Activated naive CD4-positive, alpha-beta T cell treated with anti-CD3 and anti-CD28 coated beads for 36 hours (primary cell): ENCODE measurements at regions not wholly inside any gene's neighbourhood (a gene's known extent, or its start where the extent isn't known, plus 50 kb on each side); places are given as distances from the start of the nearest gene placed in this dataset.
"Not testable (repeated sequence)": the region's sequence is repeated elsewhere in the genome, so short reads cannot be mapped to it uniquely, and the experiment has no call there.

Source experiments
- CTCF ChIA-PET: fragments of 350-600 bp; sonication (Branson Sonifier 250); formaldehyde crosslinking; loops from one replicate; lab custom pipeline; 2021; ENCODE audit warnings: antibody characterized with exemption; lab: Charles Lee
- DNase-seq: peaks from one replicate; pipeline ENCODE4 v3.0.0-alpha.2; 2020
- H3K27ac Mint-ChIP-seq: one replicate; pipeline ENCODE4 v1.8.0; 2021; ENCODE audit warnings: mild to moderate bottlenecking, mixed read lengths
- H3K27me3 Mint-ChIP-seq: one replicate; pipeline ENCODE4 v1.8.0; 2021; ENCODE audit warnings: low read depth, mixed read lengths
- H3K36me3 Mint-ChIP-seq: one replicate; pipeline ENCODE4 v1.8.0; 2021; ENCODE audit warnings: low read depth, mixed read lengths
- H3K4me1 Mint-ChIP-seq: one replicate; pipeline ENCODE4 v1.8.0; 2021; ENCODE audit warnings: low read depth, mixed read lengths
- H3K4me3 Mint-ChIP-seq: one replicate; pipeline ENCODE4 v1.8.0; 2021; ENCODE audit warnings: mild to moderate bottlenecking, moderate library complexity, mixed read lengths
- H3K9me3 Mint-ChIP-seq: one replicate; pipeline ENCODE4 v1.8.0; 2021; ENCODE audit warnings: mixed read lengths
- intact Hi-C: fragments of 100-400 bp; cut with micrococcal nuclease; formaldehyde crosslinking; loops from one replicate; pipeline ENCODE4 v1.15.1; 2023

- Mint-ChIP-seq H3K4me3 (no peak overlapping the region), H3K27me3 (no peaks in the 10 kb centered on the region), H3K27ac (no peak overlapping the region), H3K9me3 (peaks cover 1% of the 10 kb centered on the region), H3K4me1 (no peaks in the 10 kb centered on the region), H3K36me3 (no peaks in the 10 kb centered on the region)
- DNase-seq: no peak
- CTCF ChIA-PET: no interaction called here
- intact Hi-C loops: no loop called here
Measured at GRCh38 chr4:116108606-116109005, 976.8 kb downstream of the TRAM1L1 start.

GRCh38 chr4:116101321-116101720, 984.1 kb downstream of the TRAM1L1 start:
- Mint-ChIP-seq H3K4me3 (no peak overlapping the region), H3K36me3 (peaks cover 1% of the 10 kb centered on the region), H3K27me3 (no peaks in the 10 kb centered on the region), H3K27ac (no peak overlapping the region), H3K9me3 (peaks cover 10% of the 10 kb centered on the region), H3K4me1 (no peaks in the 10 kb centered on the region)
- DNase-seq: no peak
- CTCF ChIA-PET: no interaction called here
- intact Hi-C loops: no loop called here

- Mint-ChIP-seq H3K36me3 (peaks cover 1% of the 10 kb centered on the region), H3K4me3 (no peak overlapping the region), H3K27ac (no peak overlapping the region), H3K27me3 (no peaks in the 10 kb centered on the region), H3K4me1 (no peaks in the 10 kb centered on the region), H3K9me3 (peaks cover 10% of the 10 kb centered on the region)
- DNase-seq: no peak
- intact Hi-C loops: no loop called here
- CTCF ChIA-PET: no interaction called here
Measured at GRCh38 chr4:116099596-116099995, 985.8 kb downstream of the TRAM1L1 start.

- intact Hi-C loops, H3K27me3 Mint-ChIP-seq, H3K36me3 Mint-ChIP-seq, CTCF ChIA-PET, H3K4me3 Mint-ChIP-seq, DNase-seq, H3K4me1 Mint-ChIP-seq, H3K27ac Mint-ChIP-seq: not testable (repeated sequence)
- H3K9me3 Mint-ChIP-seq: peaks cover 10% of the 10 kb centered on the region
Measured at GRCh38 chr4:116097353-116097752, 983.9 kb upstream of the NDST4 start.

- Mint-ChIP-seq H3K9me3 (peaks cover 10% of the 10 kb centered on the region), H3K4me3 (no peak overlapping the region), H3K27me3 (no peaks in the 10 kb centered on the region), H3K27ac (no peak overlapping the region), H3K36me3 (peaks cover 1% of the 10 kb centered on the region), H3K4me1 (no peaks in the 10 kb centered on the region)
- no peak for DNase-seq
- CTCF ChIA-PET: no interaction called here
- intact Hi-C loops: no loop called here
Measured at GRCh38 chr4:116092961-116093360, 979.5 kb upstream of the NDST4 start.

- no peaks in the 10 kb centered on the region for H3K4me1 Mint-ChIP-seq
- no peaks in the 10 kb centered on the region for H3K27me3 Mint-ChIP-seq
- no peak for DNase-seq
- H3K9me3 Mint-ChIP-seq: no peaks in the 10 kb centered on the region
- H3K36me3 Mint-ChIP-seq: no peaks in the 10 kb centered on the region
- CTCF ChIA-PET: no interaction called here
- no peak overlapping the region for H3K4me3 Mint-ChIP-seq
- H3K27ac Mint-ChIP-seq: no peak overlapping the region
- intact Hi-C loops: no loop called here
Measured at GRCh38 chr4:116088771-116089170, 975.4 kb upstream of the NDST4 start.

- CTCF ChIA-PET: interaction anchor here (0.6 to 0.7 kb wide), 2 partner anchors 57 to 284 kb away, joined by 3 read pairs; no protein-coding TSS in a partner anchor
- intact Hi-C loops: no loop called here
- H3K4me1 Mint-ChIP-seq: no peaks in the 10 kb centered on the region
- H3K27me3 Mint-ChIP-seq: no peaks in the 10 kb centered on the region
- DNase-seq: no peak
- H3K9me3 Mint-ChIP-seq: peaks cover 16% of the 10 kb centered on the region
- H3K36me3 Mint-ChIP-seq: no peaks in the 10 kb centered on the region
- H3K27ac Mint-ChIP-seq: no peak overlapping the region
- H3K4me3 Mint-ChIP-seq: no peak overlapping the region
Measured at GRCh38 chr4:116082808-116083366, 969.5 kb upstream of the NDST4 start.

- intact Hi-C loops: no loop called here
- CTCF ChIA-PET: no interaction called here
- DNase-seq: no peak
- peaks cover 4% of the 10 kb centered on the region for H3K9me3 Mint-ChIP-seq
- no peaks in the 10 kb centered on the region for H3K36me3 Mint-ChIP-seq
- H3K4me1 Mint-ChIP-seq: no peaks in the 10 kb centered on the region
- no peak overlapping the region for H3K4me3 Mint-ChIP-seq
- no peaks in the 10 kb centered on the region for H3K27me3 Mint-ChIP-seq
- no peak overlapping the region for H3K27ac Mint-ChIP-seq
Measured at GRCh38 chr4:116073051-116073450, 959.6 kb upstream of the NDST4 start.

GRCh38 chr4:116070283-116070682, 956.9 kb upstream of the NDST4 start:
- no peaks in the 10 kb centered on the region for H3K36me3 Mint-ChIP-seq
- CTCF ChIA-PET: interaction anchor here (0.7 kb wide), 1 partner anchor 170 kb away, joined by 3 read pairs; no protein-coding TSS in a partner anchor
- H3K4me3 Mint-ChIP-seq: no peak overlapping the region
- no peak for DNase-seq
- H3K27me3 Mint-ChIP-seq: no peaks in the 10 kb centered on the region
- peaks cover 4% of the 10 kb centered on the region for H3K9me3 Mint-ChIP-seq
- intact Hi-C loops: no loop called here
- H3K27ac Mint-ChIP-seq: no peak overlapping the region
- no peaks in the 10 kb centered on the region for H3K4me1 Mint-ChIP-seq

- no peak overlapping the region for H3K27ac Mint-ChIP-seq
- H3K4me1 Mint-ChIP-seq: no peaks in the 10 kb centered on the region
- no peaks in the 10 kb centered on the region for H3K27me3 Mint-ChIP-seq
- intact Hi-C loops: loop anchor here (10.0 kb wide), 1 partner anchor 1968 kb away; the partner anchor contains the start of gene NDST3
- no peak overlapping the region for H3K4me3 Mint-ChIP-seq
- CTCF ChIA-PET: no interaction called here
- H3K36me3 Mint-ChIP-seq: no peaks in the 10 kb centered on the region
- peaks cover 4% of the 10 kb centered on the region for H3K9me3 Mint-ChIP-seq
- DNase-seq: no peak
Measured at GRCh38 chr4:116066711-116067245, 953.4 kb upstream of the NDST4 start.

GRCh38 chr4:116064331-116064730, 950.9 kb upstream of the NDST4 start:
- Mint-ChIP-seq H3K36me3 (no peaks in the 10 kb centered on the region), H3K27me3 (no peaks in the 10 kb centered on the region)
- CTCF ChIA-PET: no interaction called here

GRCh38 chr4:116059361-116059760, 945.9 kb upstream of the NDST4 start:
- Mint-ChIP-seq H3K27ac (no peak overlapping the region), H3K4me3 (no peak overlapping the region), H3K4me1 (no peaks in the 10 kb centered on the region), H3K27me3 (no peaks in the 10 kb centered on the region), H3K9me3 (no peaks in the 10 kb centered on the region), H3K36me3 (no peaks in the 10 kb centered on the region)
- CTCF ChIA-PET: no interaction called here
- no peak for DNase-seq
- intact Hi-C loops: no loop called here

More at GRCh38 chr4:116064331-116064730, 950.9 kb upstream of the NDST4 start:
- no peak for DNase-seq
- no peaks in the 10 kb centered on the region for H3K4me1 Mint-ChIP-seq
- H3K4me3 Mint-ChIP-seq: no peak overlapping the region
- peaks cover 2% of the 10 kb centered on the region for H3K9me3 Mint-ChIP-seq
- intact Hi-C loops: loop anchor here (10.0 kb wide), 1 partner anchor 1970 kb away; the partner anchor contains the start of gene NDST3
- no peak overlapping the region for H3K27ac Mint-ChIP-seq

GRCh38 chr4:116058129-116058528, 944.7 kb upstream of the NDST4 start:
- Mint-ChIP-seq H3K27ac (no peak overlapping the region), H3K4me1 (no peaks in the 10 kb centered on the region), H3K4me3 (no peak overlapping the region), H3K9me3 (no peaks in the 10 kb centered on the region), H3K36me3 (no peaks in the 10 kb centered on the region), H3K27me3 (no peaks in the 10 kb centered on the region)
- DNase-seq: no peak
- intact Hi-C loops: no loop called here
- CTCF ChIA-PET: no interaction called here
